Superior temporal gyrus (tissue), 1 donor: ENCODE measurements at regions not wholly inside any gene's neighbourhood (a gene's known extent, or its start where the extent isn't known, plus 50 kb on each side); places are given as distances from the start of the nearest gene placed in this dataset.
"Not testable (repeated sequence)": the region's sequence is repeated elsewhere in the genome, so short reads cannot be mapped to it uniquely, and the experiment has no call there.

Experiments used
- DNase-seq: peaks from one replicate; pipeline ENCODE4 v3.0.0-alpha.2; 2016; ENCODE audit errors: extremely low spot score

DNA sequence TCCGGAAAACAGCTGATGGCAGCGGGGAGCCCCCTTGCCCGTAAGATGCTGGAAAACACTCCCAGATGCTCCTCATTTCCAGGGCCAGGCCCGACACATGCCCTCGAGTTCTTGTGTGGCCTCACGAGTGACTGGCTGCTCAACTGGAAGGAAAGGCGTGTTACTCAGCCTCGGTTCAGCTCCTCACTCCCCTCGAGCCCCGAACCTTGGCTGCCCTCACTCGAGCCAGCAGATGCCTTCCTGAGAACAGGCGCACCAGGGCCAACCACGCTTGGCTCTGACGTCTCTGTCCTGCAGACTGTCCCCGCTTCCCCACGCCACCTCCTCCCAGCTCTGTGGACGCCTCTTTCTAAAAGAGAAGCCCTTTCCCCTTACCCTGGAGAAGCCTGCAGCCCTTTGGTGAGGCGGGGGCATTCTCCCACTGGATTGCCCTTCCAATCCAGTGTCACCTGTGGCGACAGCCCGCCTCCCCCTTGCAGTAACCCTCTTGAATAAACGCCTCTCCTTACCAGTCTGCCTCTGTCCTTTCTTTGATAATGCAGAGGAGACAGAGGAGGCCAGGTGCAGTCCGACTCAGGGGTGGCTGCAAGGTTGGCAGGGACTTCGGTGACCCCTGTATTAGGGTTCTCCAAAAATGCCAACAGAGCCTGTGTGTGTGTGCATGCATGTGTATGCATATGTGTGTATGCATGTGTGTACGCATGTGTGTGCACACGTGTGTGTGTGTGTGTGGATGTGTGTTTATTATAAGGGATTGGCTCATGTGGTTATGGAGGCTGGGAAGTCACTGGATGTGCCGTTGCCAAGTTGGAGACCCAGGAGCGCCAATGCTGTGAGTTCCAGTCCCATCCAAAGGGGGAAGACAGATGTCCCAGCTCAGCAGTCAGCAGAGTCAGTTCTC is 166.3 kb downstream of the KIF26A start:
- no peak for DNase-seq

DNA sequence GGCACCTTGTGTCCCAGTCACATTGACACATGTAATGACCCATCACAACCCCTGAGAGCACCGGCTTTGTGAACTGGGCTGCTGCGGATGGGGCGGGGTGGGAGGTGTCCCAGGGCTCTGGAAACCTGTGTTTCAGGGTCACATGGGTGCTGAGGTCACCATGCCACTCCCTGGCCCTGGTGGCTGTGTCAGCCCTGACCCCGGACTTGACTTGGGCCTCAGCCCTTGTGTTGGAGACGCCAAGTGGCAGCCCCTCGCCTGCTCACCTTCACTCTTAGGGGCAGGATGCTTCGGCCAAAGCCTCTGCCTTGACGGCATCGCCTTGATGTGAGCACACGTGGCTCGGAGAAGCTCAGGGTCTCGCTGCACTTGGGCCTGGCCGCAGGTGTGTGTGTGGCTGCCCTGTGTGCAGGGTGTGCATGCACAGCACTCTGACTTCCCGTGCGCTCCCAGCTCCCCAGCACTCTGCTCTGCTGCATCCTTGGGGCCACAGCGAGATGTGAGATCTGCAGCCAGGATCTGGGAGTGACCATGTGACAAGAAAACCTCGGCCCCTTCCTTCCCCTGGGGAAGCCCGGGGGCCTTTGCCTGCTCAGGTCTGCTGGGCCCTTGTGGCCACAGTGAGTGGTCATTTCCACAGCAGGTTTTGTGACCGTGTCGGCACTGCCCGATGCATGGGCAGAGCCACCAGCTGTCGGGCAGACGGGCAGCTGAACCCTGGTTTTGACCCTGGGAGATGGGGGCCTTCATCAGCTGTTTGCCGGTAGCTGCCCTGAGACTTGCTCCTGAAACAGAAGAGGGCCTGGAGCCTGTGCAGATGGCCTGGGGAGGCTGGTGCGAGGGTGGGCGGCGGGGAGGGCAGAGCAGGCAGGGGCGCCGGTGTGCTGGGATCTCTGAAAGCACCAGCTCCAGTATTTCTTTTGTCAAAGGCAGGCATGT is 167.4 kb downstream of the KIF26A start:
- DNase-seq = no peak

DNA sequence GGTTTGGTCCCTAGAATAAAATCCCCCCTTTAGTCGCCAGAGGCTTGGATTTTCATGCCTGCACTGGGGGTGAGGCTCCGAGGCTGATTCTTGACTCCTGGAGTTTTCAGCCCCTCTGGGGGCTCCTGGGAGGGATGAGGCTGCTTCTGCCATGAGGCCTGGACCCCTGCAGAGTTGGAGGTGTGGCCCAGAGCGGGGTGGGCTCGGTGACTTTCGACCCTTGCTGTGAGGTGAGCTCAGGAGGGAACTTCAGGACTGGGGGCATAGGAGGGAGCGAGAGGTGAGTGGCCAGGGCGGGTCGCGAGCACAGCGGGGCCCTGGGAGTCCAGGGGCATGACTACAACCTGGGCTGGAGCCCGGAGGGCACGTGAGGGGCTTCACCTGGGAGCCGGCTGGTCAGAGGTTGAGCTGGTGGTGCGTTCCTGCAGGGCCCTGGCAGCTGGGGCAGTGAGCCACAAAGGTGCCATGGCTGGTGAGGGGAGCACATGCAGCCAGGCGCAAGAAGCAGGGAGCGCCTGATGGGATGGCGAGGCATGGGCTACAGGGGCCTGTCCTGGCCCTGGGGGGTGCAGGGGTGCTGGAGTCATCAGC is 168.2 kb downstream of the KIF26A start:
- no peak for DNase-seq

DNA sequence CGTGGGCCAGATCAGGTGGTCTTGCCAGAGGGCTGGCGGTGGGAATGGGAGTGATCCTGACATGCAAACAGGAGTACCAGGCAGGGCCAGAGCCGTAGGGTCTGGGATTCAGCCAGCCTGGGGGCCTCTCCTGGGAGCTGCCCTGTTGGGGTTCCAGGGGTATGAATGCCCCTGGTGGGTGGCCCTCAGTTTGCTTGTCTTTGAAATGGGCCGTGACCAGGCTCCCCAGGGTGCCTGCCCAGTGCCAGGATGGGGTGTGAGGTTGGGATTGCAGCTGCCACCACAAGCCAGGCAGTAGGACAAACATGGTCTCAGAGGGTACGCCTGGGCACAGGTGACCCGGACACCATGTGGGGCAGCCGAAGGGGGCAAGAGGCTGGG is 168.8 kb downstream of the KIF26A start:
- DNase-seq = no peak

DNA sequence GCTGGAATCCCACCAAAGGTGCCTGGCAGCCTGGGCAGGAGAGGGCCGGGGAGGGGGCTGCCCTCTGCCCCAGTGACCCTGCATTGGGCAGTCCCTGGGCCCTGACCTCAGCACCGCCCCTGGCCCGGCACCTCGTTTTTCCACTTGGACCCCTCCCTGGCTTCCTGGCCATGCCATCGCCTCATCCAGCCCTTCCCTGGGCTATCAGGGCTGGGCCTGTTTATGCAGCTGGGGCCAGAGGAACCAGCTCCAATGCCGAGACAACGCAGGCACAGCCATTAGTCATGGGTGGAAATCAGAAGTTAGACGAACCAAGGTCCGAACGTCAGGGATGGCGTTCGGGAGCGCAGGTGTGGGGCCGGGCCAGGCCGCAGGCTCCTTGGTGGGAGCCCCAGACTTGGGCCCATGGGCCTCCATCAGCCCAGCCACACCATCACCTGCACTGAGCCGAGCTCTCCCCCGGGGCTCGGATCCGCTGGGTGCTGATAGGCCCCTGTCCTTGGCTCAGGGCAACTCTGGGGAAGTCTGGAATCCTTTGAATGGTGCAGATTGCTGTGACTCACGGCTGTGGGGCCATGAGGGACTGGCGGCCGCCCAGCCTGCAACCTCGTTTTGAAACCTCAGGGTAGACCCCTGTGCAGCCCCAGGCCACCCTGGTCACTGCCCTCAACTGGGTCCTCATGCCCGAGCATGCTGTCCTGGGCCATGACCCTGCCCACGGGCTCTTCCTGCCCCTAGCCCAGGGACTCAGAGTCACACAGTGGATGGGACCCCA is 169.4 kb downstream of the KIF26A start:
- DNase-seq = no peak

DNA sequence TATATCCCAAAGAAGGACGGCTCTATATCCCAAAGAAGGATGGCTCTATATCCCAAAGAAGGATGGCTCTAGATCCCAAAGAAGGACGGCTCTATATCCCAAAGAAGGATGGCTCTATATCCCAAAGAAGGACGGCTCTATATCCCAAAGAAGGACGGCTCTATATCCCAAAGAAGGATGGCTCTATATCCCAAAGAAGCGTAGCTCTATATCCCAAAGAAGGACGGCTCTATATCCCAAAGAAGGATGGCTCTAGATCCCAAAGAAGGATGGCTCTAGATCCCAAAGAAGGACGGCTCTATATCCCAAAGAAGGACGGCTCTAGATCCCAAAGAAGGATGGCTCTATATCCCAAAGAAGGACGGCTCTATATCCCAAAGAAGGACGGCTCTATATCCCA is 170.1 kb downstream of the KIF26A start:
- not testable (repeated sequence) for DNase-seq

DNA sequence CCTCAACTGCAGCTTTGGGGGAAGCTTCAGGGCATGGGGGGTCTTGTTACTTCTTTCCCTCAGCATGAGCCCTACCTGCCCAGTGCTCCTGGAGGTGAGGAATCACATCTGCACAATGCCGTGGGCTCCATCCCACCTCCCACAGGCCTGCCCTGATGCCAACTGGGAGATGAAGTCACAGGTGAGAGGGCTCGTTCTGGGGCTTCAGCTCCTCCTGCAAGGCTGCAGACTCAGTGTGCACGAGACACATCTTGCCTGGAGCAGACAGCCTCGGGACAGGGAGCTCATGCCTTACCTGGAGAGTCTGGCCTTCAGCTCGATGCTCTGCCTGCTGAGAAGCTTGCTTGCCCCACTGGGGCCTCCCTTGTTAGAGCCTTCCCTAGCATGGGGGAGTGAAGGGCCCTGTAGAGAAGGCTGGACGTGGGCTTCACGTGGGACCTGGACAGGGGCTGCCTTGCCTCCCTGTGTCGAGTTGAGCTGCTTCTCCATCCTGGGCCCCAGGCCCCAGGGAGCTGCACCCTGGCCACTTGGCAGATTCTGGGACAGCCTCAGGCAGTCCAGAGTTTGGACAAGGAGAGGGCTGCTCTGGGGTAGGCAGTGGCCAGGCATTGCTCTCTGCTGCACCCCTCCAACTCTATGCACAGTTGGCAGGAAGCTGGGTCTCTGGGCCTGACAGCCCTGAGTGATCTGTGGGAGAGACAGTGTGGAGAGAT is 171.4 kb downstream of the KIF26A start:
- no peak for DNase-seq

DNA sequence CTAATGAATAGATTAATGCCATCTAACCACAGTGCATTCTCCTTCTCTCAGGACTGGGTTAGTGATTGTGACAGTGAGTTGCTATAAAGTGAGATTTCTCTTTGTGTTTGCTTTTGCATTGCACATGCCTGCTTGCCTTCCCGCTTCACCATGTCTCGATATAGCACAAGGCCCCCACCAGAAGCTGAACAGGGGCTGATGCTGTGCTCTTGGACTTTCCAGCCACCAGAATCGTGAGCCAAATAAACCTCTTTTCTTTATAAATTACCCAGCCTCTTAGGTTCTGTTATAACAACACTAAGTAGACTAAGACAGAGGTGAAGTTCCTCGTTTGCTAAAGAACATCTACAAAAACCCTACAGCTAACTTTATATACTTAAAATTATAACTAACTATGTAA is 173.0 kb downstream of the KIF26A start:
- no peak for DNase-seq

DNA sequence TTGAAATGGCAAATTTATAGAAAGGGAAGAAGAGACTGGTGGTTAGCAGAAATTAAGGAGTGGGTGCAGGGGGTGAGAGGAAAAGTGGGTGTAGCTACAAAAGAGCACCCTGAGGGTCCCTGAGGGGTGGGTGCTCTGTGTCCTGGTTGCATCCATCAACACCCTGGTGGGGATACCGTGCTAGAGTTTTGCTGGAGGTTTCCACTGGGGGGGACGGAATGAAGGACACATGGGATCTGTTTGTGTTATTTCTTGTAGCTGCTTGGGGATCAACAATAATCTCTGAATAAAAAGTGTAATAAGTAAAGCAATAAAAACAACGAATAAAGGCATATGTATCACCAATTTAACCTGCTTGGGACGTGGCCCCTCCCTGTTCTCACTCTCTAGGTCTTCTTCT is 175.3 kb downstream of the KIF26A start:
- no peak for DNase-seq

DNA sequence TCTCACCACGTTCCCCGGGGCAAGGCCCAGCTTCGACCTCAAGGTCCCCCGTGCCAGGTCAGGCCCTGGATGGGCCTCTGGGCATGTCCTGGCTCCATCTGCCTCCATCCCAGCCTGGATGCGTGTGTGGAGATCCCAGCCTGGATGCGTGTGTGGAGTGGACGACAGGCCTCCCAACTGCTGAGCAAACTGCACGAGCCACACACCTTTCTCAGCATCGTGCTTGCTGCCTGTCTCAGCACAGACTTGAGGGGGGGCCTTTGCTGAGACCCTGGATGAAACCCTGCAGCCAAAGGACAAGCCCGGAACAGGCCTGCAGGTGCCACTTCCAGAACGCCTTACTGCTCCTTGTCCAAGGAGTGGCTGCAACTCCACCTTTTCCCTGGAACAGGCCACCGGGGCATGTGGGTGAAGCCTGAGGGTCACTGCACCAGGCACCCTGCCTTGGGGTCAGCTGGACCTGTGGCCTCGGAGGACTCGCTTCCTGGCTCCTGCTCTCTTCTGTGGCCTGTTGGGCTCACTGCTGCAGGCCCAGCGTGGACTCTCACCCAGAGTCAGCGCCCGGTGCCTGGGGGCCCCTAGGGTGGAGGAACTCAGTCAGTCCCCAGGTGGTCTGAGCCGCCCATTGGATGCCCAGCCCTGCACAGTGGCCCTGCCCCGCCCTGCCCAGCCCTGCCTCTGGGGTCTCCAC is 176.0 kb downstream of the KIF26A start:
- no peak for DNase-seq

DNA sequence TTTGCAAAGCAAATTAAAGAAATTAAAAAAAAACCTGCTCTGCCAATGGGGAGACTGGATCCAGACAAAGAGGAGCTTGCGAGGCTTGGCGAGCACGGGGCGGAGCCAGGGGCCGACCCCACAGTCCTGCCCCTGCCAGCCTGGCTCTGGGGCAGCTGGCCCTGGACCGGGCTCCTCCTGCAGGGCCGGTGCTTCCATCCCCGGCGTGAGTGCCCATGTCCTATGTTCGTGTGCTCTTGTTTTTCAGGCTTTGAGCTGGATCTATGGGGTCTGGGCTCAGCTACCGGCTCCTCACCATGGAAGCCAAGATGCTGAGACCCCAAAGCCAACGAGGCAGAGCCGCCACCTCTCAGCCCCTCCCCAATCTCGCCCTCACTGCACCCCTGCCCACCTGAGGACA is 176.8 kb downstream of the KIF26A start:
- no peak for DNase-seq

DNA sequence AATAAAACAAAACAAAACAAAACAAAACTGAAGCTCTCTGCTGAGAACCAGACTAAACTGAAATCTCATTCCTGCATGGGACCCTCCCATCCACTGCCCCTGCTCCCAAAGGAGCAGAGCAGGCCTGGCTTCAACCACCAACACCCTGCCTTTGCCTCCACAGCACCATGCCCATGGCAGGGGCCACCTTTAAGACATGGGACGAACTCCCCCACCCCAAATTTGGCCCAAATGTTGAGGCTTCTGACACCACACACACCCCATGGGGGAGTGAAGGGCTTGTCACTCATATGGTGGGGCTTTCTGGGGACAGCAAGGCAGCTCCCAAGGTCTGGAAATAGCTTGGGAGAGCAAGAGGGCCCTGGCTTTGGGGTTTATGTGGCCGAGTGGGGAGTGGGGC is 177.2 kb downstream of the KIF26A start:
- no peak for DNase-seq

DNA sequence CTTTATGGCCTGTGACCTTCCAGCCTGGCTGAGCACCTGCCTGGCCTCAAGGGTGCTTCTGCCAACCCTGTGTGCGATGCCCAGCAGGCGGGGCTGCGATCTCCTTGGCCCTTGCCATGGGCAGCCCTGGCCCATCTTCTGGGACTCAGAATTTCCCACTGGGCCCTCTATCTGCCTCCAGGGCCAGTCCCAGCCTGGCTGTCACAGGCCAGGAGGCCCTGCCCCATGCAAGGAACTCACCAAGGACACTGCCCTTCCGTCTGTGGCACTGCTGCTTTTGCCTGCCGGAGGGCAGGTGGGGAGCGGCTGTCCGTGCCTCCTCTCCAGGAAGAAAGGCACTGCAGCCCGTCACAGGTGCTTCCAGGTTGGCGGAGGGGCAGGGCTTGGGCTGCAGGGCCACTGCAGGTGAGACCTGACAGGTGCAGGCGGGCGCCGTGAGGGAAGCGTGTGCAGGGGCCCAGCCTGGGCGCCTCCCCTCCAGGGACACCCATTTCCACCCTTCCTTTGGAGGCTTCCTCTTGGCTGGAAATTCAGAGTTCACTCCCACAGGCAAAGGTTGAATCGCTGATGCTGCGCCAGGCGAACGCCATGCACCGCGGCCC is 177.8 kb downstream of the KIF26A start:
- DNase-seq = no peak

DNA sequence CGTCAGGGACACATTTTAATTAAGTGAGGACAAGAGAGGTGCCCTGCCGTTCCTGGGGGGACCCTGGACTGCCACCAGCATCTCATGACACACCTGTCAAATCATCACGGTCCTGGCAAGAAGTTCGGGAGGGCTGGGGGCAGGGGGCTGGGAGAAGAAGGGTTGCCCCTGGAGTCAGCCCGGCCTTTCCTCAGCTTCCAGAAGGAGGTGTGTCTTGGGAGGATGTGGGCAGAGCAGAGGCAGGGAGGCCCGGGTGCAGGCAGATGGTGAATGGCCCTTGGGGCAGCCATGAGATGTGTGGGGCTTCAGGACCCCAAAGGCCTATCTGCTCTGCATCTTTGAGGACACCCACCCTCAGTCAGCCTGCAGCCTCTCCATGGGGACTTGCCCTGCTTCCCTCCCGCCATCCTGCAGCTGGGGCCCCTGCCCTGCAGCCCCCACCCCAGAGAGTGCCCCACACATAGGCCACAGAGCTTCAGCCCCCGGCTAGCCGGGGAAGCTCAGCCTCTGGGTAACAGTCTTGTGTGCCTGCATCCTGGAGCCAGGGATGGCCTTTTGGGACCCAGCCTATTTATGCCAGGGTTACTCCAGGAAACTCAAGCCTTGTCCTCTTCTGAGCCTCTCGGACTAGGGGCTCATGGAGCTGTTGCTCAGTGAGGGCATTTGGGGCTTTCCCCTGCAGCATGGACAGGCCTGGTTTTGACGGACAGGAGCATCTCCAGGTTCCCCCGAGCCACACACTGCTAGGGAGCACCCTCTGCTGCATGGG is 178.5 kb downstream of the KIF26A start:
- DNase-seq = no peak

DNA sequence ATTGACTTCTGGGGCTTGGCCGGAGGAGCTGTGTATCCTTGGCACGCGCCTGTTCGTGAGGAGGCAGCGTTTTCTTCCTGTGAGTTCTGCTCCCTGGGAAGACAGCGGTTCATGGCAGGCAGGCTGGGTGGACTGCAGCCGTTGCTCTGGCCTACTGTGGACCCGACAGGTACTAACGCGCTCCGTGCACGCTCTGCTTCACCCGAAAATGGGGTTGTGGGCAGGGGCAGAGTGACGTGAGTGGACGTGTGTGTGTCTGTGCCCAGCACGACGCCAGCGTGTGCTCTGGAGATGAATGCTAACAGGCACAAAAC is 179.1 kb downstream of the KIF26A start:
- no peak for DNase-seq

DNA sequence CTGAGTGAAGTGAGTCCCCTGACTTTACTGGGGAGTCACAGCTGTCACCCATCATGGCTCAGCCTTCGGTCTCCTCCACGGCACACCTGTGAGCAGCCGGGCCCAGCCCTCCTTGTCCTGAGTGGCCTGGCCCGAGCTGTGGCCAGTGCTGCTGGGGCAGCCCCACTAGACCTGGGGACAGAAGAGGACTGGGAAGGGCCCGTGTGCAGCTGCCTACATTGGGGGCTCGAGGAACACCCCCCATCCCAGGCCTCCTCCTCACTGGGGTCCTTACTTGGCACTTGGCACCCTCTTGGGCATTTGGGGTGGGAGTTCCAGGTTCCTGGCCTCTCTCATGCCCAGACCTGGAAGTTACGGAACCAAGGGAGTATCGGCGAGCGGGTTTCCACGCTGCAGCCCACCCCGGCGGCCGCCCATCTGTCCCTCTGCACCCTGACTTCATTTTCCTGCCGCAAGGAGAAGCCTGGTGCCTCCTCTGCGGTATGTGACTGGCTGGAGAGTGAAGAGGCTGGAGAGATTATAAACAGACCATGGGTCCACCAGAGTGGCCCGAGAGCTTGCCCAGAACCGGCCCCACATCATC is 179.7 kb downstream of the KIF26A start:
- no peak for DNase-seq

DNA sequence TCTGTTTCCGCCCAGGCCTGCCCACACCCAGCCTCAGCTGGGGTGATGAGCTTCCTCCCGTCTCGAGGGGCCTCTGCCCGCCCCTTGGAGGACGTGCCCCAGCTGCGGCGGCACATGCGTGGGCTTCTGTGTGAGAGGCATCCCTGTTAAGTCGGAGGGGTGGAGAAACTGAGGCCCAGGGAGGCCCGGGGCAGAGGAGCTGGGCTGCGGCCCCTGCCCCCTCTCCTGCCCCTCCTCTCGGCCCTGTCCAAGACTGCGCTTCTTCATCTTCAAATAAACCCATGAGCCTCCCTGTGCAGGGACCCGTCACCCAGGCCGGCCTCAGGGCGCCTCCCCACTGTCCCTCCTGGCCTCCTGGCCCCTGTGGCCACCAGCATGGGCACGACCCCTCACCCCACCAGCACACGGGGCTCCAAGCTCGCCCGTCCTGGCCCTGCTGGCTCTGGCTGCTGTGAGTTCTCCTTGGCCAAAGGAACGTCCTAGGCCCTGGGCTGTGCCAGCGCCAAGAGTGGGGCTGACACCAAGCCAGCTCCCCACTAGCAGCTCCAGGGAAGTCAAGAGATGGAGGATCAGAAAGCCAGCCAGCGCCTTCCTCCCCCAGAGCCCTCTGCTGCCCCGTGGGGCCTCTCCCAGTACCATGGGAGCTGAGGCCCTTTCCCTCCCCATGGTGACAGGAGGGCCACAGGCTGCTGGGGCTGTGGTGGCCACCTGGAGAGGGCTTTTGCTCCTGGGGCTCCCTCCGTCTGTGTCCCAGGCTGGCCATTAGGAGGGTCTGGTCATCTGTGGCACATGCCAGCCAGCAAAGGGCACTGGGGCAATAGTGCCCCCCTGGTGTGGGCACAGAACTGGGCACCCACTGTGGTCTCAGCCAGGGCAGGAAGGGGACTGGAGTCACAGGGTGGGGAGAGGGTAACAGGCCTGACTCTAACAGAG is 180.4 kb downstream of the KIF26A start:
- DNase-seq = no peak
